SU-DHL-6 (cell line): ENCODE measurements at regions not wholly inside any gene's neighbourhood (a gene's known extent, or its start where the extent isn't known, plus 50 kb on each side); places are given as distances from the start of the nearest gene placed in this dataset.

Source experiments
- CTCF ChIP-seq: fragments of 200-600 bp; sonication (generic); IDR thresholded peaks from one replicate; pipeline ENCODE4 v1.5.1; 2017; ENCODE audit warnings: antibody characterized with exemption, mild to moderate bottlenecking, low read length, moderate library complexity; ENCODE audit not compliant: insufficient read depth, poor library complexity, severe bottlenecking
- EZH2phosphoT487 ChIP-seq: fragments of 200-600 bp; sonication (generic), shearing (Covaris generic); conservative IDR thresholded peaks from 2 replicates; pipeline ENCODE4 v1.6.1; 2018; ENCODE audit warnings: mild to moderate bottlenecking, antibody characterized with exemption, low read length, moderate library complexity, mixed read lengths

GRCh38 chr5:116778651-116779280 is 204.1 kb upstream of the SEMA6A start:
- no peak for TF ChIP-seq CTCF
- TF ChIP-seq EZH2phosphoT487: no peak
